Right lung (tissue), 2 donors: ENCODE measurements at regions not wholly inside any gene's neighbourhood (a gene's known extent, or its start where the extent isn't known, plus 50 kb on each side); places are given as distances from the start of the nearest gene placed in this dataset.
"Not testable (repeated sequence)": the region's sequence is repeated elsewhere in the genome, so short reads cannot be mapped to it uniquely, and the experiment has no call there.

Source experiments
- DNase-seq, 2 donors: peaks; one replicate each; pipeline ENCODE4 v3.0.0-alpha.2; 2013

GRCh38 chr2:87512864-87513530 lies 234.9 kb upstream of the PLGLB2 start:
- not testable (repeated sequence) for DNase-seq

GRCh38 chr2:87514034-87514433 lies 233.9 kb upstream of the PLGLB2 start:
- not testable (repeated sequence) for DNase-seq

GRCh38 chr2:87514515-87514914 lies 233.4 kb upstream of the PLGLB2 start:
- DNase-seq, result not testable (repeated sequence)

- DNase-seq, result not testable (repeated sequence)
These were observed 232.7 kb upstream of the PLGLB2 start for GRCh38 chr2:87515226-87515625.

- DNase-seq, result not testable (repeated sequence)
These were observed 232.0 kb upstream of the PLGLB2 start for GRCh38 chr2:87515875-87516274.

- not testable (repeated sequence) for DNase-seq
These were observed 231.4 kb upstream of the PLGLB2 start for GRCh38 chr2:87516369-87516967.

GRCh38 chr2:87517438-87517837 lies 230.4 kb upstream of the PLGLB2 start:
- not testable (repeated sequence) for DNase-seq

GRCh38 chr2:87518066-87518465 lies 229.8 kb upstream of the PLGLB2 start:
- DNase-seq, result not testable (repeated sequence)

- DNase-seq, result not testable (repeated sequence)
These were observed 229.3 kb upstream of the PLGLB2 start for GRCh38 chr2:87518547-87518946.

- DNase-seq, result peak; percentile 9 to 28
These were observed 228.5 kb upstream of the PLGLB2 start for GRCh38 chr2:87519158-87520011.

GRCh38 chr2:87521057-87521456 lies 226.8 kb upstream of the PLGLB2 start:
- DNase-seq, result not testable (repeated sequence)

GRCh38 chr2:87521489-87521888 lies 226.4 kb upstream of the PLGLB2 start:
- not testable (repeated sequence) for DNase-seq

- not testable (repeated sequence) for DNase-seq
These were observed 223.2 kb upstream of the PLGLB2 start for GRCh38 chr2:87524619-87525188.

- not testable (repeated sequence) for DNase-seq
These were observed 222.3 kb upstream of the PLGLB2 start for GRCh38 chr2:87525497-87525991.

- DNase-seq, result not testable (repeated sequence)
These were observed 221.6 kb upstream of the PLGLB2 start for GRCh38 chr2:87526258-87526657.

- not testable (repeated sequence) for DNase-seq
These were observed 215.7 kb upstream of the PLGLB2 start for GRCh38 chr2:87531968-87532715.

- not testable (repeated sequence) for DNase-seq
These were observed 214.3 kb upstream of the PLGLB2 start for GRCh38 chr2:87533390-87534272.

- DNase-seq, result not testable (repeated sequence)
These were observed 213.5 kb upstream of the PLGLB2 start for GRCh38 chr2:87534273-87534889.

GRCh38 chr2:87536427-87536826 lies 211.5 kb upstream of the PLGLB2 start:
- DNase-seq, result not testable (repeated sequence)

- DNase-seq, result not testable (repeated sequence)
These were observed 210.6 kb upstream of the PLGLB2 start for GRCh38 chr2:87537251-87537671.
